T47D (cell line): ENCODE measurements at regions not wholly inside any gene's neighbourhood (a gene's known extent, or its start where the extent isn't known, plus 50 kb on each side); places are given as distances from the start of the nearest gene placed in this dataset.
"Not testable (repeated sequence)": the region's sequence is repeated elsewhere in the genome, so short reads cannot be mapped to it uniquely, and the experiment has no call there.

Experiments used
- DNase-seq, 2 experiments: peaks; one replicate each; pipeline versions ENCODE4 v3.0.0 to v3.0.0-alpha.2; 2011 to 2012; ENCODE audit warnings: low read depth in 1 of 2, low spot score in 1 of 2
- JUND ChIP-seq: IDR thresholded peaks from 2 replicates; pipeline ENCODE4 v1.6.1; 2012; ENCODE audit warnings: low read depth
- in situ Hi-C: cut with HindIII; loops from 2 replicates; pipeline ENCODE4 v1.10.0; 2016; ENCODE audit warnings: low sequenced_read_pairs, low pct_unique_long_range_greater_than_20kb

DNA sequence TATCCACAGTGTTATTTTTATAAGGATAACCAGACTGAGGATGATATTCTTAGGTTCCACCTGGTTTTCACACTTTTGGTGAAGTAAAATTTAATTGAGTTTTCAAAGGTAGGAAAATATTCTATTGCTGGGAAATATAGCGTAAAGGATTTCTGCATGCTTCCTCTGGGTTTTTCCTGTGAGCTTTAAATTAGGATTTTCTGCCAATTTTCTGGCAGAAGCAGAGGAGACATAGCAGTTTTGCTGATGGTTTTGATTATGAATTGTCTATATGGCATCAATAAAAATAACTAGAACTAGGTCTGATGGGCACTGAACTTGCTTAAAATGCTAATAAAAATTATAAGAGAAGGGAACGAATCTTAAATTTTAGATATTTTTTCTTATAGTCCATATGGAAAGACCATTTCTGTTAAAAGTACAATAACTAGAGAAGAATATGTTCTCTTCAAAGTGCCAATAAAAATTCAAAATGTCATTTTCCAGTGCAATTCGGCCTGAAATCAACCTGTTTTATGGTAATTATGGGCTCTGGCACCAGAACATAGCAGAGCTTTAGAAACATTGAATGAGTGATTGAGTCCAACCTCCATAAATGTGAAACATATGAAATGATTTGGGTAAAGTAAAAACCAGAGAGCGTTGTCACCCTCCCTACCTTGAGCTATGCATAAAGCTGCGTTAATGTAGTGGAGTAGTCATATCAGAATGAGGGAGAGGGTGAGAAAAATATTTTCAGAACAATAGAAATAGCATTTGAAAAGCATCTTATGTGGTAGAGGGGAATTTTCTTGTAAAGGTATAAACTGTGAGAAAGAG is 279.7 kb downstream of the SPRY1 start:
- TF ChIP-seq JUND: no peak
- in situ Hi-C loops: no loop called here
- DNase-seq: no peak

GRCh38 chr4:123676890-123677229 is 280.3 kb downstream of the SPRY1 start:
- in situ Hi-C loops: no loop called here
- no peak for TF ChIP-seq JUND
- DNase-seq: no peak

DNA sequence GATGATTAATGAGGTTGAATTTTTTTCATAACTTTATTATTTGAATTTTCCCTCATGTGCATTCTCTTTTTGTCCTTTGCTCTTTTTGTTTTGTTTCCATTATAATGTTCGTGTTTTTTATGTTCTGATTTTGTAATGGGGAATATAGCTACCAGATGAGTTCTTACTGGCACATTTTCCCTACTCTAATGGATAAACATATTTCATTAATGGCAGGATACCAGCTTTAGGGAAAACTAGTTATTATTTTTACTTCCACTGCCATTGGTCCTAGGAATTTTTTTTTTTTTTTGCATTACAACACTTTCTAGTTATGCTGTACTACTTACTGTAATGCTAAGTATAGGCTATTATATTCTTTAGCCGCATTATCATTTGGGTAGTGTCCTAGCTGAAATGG is 286.3 kb downstream of the SPRY1 start:
- no peak for DNase-seq
- in situ Hi-C loops: no loop called here
- no peak for TF ChIP-seq JUND

- DNase-seq, in situ Hi-C loops: not testable (repeated sequence)
Measured at GRCh38 chr4:123684937-123685336, 288.3 kb downstream of the SPRY1 start.

- in situ Hi-C loops: not testable (repeated sequence)
Measured at GRCh38 chr4:123695531-123695930, 298.9 kb downstream of the SPRY1 start.

DNA sequence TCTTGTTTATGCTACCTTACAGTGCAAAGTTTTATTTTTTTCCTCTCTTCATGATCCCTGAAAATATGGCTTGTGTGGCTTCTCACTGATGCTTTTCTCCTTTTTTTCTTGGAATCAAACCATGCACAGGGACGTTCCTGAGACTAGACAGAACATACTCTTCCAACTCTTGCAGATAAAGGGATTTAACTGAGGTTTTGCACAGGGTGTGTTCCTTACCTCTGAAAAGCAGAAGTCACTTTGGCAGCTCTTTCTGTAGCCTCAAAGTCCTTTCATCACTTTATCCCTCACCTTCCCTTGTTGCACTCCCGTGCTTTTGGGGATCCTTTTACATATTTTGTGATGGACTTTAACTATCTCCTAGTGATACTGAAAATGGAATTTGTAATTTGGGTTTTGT is 300.1 kb downstream of the SPRY1 start:
- no peak for TF ChIP-seq JUND
- no peak for DNase-seq
- in situ Hi-C loops: no loop called here

More at GRCh38 chr4:123695531-123695930, 298.9 kb downstream of the SPRY1 start:
- DNase-seq: not testable (repeated sequence)

GRCh38 chr4:123698556-123698955 is 302.0 kb downstream of the SPRY1 start:
- in situ Hi-C loops: no loop called here
- no peak for DNase-seq
- no peak for TF ChIP-seq JUND

- no peak for DNase-seq
- in situ Hi-C loops: no loop called here
- TF ChIP-seq JUND: no peak
Measured at GRCh38 chr4:123699880-123700771, 303.5 kb downstream of the SPRY1 start.

DNA sequence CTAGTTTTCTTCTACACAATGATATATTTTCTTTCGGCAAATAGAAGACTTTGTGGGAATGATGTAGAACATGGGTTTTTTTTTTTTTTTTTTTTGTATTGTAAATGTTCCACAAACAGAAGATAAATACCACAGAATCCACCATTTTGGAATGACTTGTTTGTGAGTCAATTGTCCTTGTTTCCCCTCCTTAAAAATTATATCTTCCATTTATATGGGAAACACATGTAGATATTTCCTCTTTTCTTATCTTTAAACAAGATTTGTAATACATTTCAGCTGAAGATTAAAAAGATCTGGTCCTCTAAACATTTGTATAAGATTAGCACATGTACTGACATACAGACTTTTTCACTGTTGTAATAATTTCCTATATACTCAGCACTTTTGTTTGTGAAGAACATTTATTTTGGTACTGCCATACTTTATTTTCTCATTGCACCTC is 304.6 kb downstream of the SPRY1 start:
- in situ Hi-C loops: no loop called here
- no peak for DNase-seq
- no peak for TF ChIP-seq JUND

GRCh38 chr4:123705419-123705818 is 308.8 kb downstream of the SPRY1 start:
- no peak for TF ChIP-seq JUND
- DNase-seq: no peak
- in situ Hi-C loops: no loop called here

- no peak for DNase-seq
- TF ChIP-seq JUND: no peak
- in situ Hi-C loops: no loop called here
Measured at GRCh38 chr4:123706973-123707372, 310.4 kb downstream of the SPRY1 start.

GRCh38 chr4:123708902-123709301 is 312.3 kb downstream of the SPRY1 start:
- in situ Hi-C loops: no loop called here
- no peak for TF ChIP-seq JUND
- DNase-seq: no peak

DNA sequence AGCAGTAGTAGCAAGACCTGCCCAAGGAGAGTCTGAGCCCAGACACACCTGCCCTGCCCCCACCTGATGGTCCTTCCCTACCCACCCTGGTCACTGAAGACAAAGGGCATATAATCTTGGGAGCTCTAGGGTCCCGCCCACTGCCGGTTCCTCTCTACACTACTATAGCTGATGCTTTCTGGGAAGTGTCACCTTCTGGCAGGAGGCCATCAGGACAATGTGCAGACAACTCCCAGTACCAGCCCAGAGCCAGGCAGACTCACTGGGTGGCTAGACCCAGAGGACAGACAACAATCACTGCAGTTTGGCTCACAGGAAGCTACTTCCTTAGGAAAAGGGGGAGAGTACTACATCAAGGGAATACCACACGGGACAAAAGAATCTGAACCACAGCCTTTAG is 312.7 kb downstream of the SPRY1 start:
- no peak for DNase-seq
- in situ Hi-C loops: no loop called here
- TF ChIP-seq JUND: no peak
